GM18511 (cell line): ENCODE measurements at regions not wholly inside any gene's neighbourhood (a gene's known extent, or its start where the extent isn't known, plus 50 kb on each side); places are given as distances from the start of the nearest gene placed in this dataset.

ENCODE experiments used
- ATAC-seq: cut with Tn5 transposase; IDR thresholded peaks from one replicate; pipeline ENCODE4 v1.9.1; 2021; ENCODE audit warnings: mild to moderate bottlenecking, moderate library complexity; ENCODE audit not compliant: unreplicated experiment

DNA sequence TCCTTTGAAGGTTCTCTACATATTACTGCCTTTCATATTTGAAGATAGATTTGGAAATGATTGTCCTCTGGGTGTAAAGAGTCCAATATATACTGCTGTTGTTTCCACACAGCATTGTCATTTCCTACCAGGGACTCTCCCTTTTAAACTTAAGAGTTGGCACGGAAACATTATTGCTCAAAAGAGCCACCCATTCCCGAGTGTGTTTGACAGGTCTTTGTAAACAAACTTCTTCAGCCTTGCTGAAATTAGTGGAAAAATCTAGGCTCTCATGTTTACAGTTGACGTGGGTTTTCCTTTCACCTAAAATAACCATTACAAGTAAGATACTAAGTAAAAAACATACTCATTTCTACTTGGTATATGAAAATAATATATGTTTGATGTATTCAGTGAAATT lies 111.4 kb upstream of the LIMCH1 start:
- ATAC-seq: no peak

GRCh38 chr4:41427306-41427882 lies 110.6 kb upstream of the LIMCH1 start:
- ATAC-seq: no peak

- no peak for ATAC-seq
These were observed 109.9 kb upstream of the LIMCH1 start for GRCh38 chr4:41427931-41428600.

GRCh38 chr4:41428601-41429279 lies 109.2 kb upstream of the LIMCH1 start:
- ATAC-seq: no peak

GRCh38 chr4:41429280-41429669 lies 108.7 kb upstream of the LIMCH1 start:
- ATAC-seq: no peak

DNA sequence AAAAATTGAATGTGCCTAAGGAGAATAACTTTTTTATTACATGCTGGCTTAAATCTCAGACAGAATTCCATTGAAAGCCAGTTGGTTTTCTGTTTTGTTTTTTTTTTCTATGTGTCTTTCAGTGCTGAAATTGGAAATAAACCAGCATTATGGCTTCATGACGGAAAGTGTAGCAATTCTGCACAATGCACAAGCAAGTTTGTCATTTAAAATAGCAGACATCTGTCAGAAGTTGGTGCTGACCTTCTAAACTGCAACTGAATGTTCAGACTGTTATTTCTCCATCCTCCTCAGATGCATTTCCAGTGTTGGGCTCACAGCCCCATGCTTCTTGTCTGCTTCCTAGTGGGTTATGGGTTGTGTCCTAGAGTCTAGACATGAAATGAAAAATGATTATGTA lies 107.2 kb upstream of the LIMCH1 start:
- no peak for ATAC-seq

DNA sequence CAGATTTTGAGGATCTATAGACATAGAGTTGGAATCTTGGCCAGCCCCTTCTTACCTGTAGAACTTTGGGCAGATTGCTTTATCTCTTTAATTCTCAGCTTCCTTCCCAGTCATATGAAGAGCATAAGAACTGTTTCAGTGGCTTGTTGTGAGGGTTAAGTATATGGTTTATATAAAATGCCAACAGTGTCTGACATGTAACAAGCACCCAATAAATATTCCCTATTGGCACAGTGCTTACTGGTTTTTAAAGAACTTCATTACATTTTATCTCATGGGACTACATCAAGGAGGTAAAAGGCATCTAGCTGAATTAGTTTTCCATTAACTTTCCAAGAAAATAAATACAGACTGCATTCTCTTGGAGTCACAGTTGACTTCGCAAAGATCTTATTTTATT lies 106.7 kb upstream of the LIMCH1 start:
- no peak for ATAC-seq

GRCh38 chr4:41432219-41432618 lies 105.7 kb upstream of the LIMCH1 start:
- ATAC-seq: no peak

GRCh38 chr4:41432881-41433280 lies 105.1 kb upstream of the LIMCH1 start:
- ATAC-seq: no peak

- ATAC-seq: no peak
These were observed 104.6 kb upstream of the LIMCH1 start for GRCh38 chr4:41433361-41433760.

DNA sequence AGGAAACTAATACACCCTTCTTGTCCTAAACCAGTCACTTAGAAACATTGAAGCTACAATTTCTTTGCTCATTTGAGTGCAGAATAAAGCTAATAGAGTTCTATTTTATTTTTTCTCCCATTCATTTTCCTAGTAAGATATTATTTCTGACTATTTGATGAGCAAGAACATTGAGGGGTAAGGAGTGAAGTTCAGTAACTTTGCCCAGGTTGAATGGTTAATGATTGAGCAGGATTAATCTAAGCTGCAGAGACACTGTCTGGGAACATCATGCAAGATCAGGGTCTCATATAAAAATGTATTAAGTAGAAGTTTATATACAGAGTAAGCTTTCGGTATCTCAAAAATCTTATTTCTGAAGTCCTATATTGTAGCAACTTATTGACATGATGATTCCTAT lies 102.4 kb upstream of the LIMCH1 start:
- no peak for ATAC-seq

GRCh38 chr4:41436419-41436818 lies 101.5 kb upstream of the LIMCH1 start:
- no peak for ATAC-seq

DNA sequence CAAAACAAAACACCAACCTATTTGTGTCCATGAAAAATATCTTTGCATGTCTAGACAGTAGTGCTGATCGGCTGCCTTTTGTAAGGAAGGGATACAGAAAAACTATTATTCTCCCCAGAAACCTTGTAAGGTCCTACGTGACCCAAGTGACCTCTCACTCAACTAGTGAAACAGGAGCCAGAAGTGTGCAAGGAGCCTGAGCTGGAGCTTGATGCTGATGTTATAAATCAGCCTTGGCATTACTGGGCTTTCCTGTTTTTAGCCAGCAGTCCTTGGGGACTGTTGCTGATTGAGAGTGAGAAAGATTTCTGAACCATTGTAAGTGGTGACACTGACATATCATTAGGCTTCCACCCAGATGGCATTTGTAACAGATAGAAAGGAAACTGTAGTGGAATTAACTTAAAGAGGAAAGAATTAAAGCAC lies 100.8 kb upstream of the LIMCH1 start:
- peak; percentile 72 for ATAC-seq

- ATAC-seq: no peak
These were observed 99.0 kb upstream of the LIMCH1 start for GRCh38 chr4:41438931-41439297.

DNA sequence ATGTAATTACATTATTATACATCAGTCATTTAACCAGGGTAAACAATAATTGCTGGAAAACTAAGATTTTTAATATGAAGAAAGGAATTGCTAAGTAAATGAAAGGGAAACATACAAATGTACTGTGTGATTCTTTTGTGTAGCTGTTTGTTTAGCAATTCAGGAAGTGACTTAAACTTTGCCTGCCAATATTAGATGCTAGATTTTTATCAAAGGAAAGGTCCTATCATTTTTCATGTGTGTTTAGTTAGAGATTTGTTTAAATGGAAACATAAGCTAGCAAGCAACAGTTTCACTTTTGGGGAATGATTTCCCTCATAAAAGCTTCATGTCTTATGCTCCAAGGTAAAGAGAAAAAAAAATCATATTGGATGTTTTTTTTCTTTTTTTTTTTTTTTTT lies 95.1 kb upstream of the LIMCH1 start:
- ATAC-seq: no peak

GRCh38 chr4:41443340-41444079 lies 94.4 kb upstream of the LIMCH1 start:
- ATAC-seq: no peak

DNA sequence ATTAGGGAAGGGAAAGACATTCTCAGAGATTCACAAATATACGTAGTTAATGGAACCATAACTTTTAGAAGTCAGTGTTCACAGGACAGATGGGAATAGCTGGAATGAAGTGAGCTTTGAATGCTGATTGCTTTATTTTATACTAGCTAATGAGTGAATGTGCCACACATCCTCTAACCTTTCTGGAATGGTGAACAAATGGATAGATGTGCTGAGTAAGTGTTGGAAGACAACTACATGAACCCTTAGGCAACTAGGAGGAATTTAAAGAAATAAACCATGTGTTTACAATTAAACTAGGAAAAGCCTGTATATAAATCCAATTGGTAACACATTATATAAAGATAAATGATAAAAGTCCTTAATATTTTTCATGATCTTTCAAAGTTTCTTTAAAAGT lies 91.6 kb upstream of the LIMCH1 start:
- ATAC-seq: no peak

GRCh38 chr4:41446981-41447725 lies 90.8 kb upstream of the LIMCH1 start:
- ATAC-seq: no peak

- ATAC-seq: no peak
These were observed 89.0 kb upstream of the LIMCH1 start for GRCh38 chr4:41448934-41449333.

DNA sequence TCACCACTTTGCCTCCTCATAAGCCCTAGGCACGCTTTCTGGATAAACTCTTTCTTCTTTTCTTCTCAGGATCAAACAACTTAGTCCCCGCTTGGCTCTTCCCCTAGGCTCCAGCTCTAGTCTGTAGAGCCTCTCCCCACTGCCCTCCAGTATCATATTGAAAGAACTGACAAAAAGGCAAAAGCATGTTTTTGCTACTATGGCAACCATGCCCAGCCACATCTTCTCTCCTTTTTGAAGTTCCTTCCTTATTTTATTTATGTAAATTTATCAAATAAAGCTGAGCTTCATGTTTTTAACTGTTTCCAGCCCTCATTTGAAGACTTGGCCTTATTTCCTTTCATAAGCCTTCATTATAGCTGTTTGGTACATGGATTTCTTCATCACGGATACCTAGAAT lies 86.0 kb upstream of the LIMCH1 start:
- ATAC-seq: no peak
